NCI-H2107 treated with DMSO at 0.1 percent for 48 hours (cell line): ENCODE measurements at regions not wholly inside any gene's neighbourhood (a gene's known extent, or its start where the extent isn't known, plus 50 kb on each side); places are given as distances from the start of the nearest gene placed in this dataset.

Experiments
- DNase-seq: peaks from one replicate; lab custom pipeline; 2025; ENCODE audit not compliant: unreplicated experiment; lab: John Stamatoyannopoulos, UW

DNA sequence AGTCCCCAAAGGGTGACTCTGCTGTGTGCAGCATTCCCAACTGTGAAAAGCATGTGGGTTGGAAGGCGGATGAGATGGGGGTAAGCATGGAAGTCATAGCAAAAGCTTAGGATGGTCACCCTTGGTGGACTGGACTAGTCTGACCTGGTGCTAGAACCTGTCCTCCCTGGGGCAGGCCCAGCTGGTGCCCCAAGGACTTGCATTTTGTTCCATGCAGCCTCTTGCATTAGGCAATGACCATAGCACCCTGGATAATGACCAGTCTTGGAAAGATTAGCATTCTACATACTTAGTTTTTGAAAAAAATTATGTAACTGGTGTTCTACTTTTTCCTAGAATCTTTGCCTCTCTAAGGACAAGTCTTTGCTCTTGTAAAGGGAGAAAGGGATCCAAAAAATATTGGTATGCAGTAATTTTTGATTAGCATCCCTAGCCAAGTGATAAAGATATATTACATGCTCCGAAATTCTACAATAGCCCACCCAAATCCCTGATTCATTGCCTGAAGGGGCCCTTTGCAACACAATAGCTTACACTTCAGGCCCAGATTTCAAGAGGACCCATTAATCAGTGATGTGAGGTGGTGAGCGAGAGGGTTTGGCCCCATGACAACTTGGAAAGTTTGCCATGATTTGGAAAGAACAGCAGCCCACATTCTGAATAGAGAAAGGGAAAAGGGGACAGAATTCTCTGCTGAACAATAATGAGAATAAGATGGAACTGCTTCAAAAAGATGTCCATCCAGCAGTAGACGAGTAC, 93.3 kb upstream of the CD180 start:
- DNase-seq, result no peak

DNA sequence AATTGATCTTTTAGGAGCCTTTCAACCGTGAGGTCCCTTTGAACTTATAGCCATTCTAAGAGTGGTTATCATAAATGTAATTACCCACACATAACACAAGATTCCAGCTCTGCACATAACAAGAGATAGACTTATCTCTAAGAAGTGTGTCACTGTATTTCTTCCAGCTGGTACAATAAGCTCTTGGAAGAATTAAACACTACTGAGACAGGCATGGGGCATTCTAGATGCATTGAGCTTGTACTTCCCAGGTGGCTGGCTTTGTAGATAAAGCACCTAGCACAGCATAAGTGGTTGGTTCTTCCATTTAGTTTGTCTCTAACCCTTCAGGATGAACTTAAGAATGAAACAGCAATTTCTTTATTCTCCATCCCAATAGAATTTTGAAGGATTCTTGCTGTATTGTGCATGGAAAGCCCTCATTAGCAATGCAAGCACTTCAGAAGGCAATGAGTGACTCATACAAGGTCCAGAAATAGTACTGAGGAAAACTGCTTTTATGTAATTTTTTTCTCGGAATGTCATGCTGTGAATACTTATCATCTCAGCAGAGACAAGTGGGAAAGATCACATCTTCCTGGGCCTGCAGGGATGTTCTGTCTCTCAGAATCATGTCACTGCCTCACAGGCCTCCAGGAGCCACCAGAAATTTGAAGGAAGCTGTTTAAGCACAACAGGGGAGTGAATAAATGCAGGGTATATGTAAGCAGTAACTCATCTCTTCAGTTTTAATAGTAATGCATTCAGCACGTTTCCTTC, 91.1 kb upstream of the CD180 start:
- DNase-seq, result no peak

DNA sequence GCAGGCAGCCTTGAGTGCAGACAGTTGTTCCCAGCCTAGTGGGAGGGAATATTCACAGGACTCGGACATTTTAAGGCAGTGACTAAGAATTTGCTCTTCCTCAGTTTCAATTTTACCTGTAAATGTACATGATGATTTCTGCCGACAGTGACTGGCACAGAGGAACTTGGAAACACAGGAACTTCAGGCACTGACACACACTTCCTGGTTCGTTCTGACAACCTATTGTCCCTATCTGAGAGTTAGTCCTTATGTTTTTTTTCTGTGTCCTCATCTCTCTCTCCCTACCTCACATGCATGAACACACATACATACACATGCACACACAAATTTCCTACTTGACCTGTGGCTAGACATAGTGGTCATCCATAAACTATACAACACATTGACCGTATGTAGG, 89.4 kb upstream of the CD180 start:
- no peak for DNase-seq

DNA sequence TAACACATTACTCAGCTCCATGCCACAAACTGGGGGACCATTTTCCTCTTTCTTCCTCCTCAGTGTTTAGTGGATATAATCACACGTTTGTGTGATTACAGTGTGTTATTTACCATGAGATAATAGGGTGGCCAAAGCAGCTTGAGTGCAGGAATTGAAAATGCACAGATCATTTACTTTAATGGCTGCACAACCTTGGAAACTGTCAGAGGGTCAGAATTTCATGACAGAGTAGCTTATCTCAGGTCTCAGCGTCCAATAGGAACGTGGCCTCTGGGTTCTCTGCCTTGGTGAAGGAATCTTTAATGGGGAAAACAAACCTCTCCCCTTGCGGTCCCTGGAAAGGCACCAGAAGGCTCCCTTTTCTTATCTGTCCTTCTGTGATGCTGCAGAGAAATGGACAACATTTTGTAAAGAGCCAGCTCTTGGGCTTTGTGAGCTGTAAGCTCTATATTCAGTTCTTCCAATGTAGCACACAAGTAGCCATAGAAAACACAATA, 87.4 kb upstream of the CD180 start:
- DNase-seq, result no peak

DNA sequence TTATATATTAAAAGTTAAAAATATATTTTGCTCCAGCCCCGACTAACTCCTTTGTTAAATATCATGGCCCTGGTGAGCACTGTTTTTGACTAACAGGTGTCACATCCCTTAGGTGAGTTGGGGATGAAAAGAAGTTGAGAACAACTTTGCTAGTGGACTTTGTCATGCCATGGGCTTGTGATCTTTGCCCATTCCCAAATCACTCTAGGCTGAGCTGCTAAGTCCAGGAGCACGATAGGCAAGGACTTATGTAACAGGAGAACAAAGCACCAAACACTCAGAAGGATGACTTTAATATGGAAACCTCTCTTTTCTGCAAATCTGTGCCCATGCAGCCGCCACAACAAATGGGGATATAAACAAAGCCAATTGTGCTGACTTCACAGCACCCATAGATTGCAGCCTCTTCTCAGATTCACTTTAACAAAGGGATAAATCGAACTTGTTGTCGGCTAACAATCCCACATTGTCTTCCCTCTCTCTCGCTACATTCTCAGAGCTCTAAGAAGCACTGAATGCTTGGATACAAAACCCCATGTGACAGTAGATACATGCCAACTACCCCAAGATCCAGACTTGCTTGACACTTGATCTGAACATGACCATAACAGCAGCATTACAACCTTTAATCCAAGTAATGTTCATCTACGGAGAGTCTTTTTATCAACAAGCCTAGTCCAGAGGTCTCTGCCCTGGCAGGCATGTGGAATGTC, 86.8 kb upstream of the CD180 start:
- no peak for DNase-seq

DNA sequence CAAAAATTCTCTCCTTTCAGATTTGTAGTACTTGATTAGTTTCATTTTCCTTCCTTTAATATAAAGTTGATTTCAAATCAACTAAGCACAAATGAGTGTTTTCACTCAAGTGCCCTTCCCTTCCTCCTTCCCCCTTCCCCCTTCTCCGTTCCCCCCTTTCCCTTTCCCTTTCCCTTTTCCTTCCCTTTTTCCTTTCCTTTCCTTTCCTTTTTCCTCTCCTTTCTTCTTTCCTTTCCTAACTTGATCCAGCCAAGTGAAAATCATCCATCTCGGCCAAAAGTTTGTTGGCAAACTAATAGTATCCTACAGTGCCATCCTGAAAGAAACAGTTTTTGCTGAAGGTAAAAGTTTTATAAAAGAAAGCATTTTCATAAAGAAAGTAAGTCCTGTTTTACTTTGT, 85.3 kb upstream of the CD180 start:
- no peak for DNase-seq

DNA sequence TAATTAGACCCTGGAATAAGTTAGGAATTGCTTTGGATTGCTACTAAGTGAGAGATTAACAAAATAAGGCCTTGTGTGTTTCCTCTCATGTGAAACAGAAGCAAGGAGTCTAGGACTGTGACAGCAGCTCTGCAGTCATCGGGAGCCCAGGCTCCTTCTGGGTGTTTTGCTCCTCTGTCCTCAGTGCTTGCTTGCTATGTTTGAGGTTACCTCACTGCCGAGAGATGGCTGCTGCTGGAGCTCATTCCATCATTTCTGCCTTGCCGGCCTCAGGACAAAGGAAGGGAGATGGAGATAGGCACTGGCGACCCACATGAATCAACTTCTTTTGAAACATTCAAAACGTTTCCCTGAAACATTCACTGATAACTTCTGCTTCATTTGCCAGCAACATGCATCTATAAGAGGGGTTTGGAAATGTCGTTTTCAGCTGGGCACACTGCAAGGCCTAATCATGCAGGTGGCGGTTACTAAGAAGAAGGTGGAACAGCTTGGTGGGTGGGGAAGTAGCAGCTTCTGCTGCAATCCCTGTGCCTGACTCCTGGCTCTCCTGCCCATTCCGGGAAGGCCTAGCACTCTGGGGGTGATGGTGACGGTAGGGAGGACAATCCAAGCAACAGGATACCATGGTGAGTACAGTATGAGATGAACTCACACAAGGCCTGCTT, 77.2 kb upstream of the CD180 start:
- DNase-seq, result no peak

DNA sequence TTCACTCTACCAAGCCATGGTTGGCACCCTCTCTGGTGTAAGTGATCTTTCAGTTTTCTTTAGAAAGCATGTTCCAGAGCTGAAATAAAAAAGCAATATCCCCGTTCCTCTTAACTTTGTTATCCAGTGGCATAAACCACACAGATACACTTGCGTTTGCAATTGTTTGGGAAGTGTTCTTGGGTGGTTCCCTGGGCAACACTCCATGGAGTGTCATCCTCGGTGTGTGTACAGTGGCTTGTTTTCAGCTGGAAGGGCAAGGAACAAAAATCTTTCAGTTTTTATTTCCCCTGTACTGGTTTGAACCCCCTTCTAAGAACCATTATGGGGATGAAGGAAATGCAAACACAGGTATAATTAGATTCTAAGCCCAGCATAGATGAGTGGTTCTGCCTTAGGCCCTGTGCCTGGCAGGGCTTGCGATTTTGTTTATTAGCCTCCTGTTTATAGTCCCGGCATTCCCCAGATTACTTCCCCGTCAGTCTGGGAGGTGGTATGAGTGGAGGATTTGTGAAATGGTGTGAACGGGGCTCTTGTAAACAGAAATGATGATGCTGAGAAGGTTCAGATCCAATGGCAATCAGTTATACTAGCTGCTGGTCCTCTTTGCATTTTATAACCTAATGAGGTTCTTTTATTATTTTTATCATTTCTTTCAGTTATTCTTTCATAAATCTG, 76.0 kb upstream of the CD180 start:
- no peak for DNase-seq

DNA sequence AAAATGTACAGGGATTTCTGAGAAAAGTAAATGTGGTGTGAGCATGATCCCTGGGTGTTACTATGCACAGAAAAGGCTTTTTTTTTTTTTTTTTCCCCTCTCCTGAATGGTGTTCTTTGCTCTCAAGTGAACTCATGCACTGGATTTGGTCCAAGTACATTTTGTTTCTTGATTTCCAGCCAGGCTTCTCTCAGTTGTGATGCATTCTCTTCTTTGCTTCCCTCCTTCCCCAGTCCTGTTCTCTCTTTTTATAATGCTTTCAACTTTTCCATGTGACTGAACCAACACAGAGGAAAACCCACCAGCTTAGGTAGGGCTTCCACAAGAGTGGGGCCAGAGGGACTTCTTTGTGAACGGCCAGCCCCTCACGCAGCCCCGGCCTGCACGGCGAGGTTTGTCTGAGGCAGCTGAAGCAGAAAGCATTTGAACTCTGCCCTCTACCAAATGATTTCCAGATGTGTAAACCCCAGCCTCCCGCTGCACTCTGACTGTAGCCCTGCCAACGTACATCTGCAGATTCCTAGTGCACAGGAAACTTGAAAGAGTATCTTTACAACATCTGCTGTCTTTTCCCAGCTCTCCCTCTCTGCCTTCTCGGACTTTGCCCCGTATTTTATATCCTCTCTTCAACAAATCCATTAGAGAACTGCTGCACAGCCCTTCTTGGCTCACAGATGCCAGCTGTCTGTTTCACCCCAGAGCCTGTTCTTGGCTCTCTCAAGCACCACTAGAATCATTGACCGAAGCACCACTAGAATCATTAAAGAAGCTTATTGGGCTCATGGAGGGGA, 71.8 kb upstream of the CD180 start:
- DNase-seq, result peak; percentile 11

DNA sequence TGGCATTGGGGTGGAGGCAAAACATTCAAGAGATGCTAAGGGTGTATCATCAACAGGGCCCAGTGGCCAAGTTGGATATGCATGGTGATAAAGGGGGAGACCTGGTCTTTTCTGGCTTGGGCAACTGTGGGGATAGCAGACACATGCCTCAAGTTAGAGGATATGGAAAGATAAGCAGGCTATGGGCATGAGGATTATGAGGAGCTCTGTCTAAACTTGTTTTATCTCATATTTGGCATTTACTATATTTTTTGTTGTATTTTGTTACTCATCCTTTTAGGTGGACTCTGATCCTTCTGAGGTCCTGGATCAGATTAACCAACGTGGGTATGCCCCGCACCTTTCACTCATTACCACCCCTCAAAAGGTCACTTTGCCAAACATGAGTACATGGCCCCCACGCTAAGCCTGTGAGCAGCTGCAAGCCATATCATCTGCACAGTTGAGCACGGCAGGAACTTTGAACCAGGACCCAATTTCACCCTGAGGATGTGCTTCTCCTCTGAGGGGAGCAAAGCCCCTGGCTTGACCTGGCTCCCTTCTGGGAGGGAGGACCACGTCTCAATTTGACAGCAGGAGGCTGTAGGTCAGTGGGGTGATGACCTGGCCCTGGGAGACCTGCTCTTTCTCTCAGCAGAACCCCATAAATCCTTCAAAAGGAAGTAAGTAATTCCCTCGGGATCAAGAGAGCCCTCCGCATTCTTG, 71.1 kb upstream of the CD180 start:
- no peak for DNase-seq

DNA sequence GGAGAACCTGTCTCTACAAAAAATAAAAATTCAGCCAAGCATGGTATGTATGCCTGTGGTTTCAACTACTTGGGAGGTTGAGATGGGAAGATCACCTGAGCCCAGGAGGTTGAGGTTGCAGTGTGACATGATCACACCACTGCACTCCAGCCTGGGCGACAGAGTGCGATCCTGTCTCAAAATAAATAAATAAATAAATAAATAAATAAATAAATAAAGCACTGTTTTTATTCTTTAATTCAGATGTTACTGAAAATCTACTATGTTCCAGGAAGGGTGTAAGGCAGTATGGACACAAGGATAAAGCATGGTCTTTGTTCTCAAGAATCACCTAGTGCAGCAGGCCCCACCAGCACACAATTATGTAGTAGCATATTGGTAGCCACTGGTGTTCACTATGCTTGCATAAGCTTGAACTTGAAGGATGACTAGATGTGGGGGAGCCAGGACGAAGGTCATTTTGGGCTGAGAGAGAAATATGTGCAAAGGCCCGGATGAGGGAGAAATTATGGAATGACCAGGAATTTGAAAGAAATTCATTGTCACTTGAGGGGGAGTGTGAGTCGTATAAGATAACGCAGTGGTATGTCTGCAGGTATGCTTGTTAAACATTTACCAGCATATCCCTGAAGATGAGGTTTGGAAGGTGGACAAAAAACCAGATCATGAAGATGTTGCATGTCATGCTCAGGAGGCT, 70.2 kb upstream of the CD180 start:
- no peak for DNase-seq

DNA sequence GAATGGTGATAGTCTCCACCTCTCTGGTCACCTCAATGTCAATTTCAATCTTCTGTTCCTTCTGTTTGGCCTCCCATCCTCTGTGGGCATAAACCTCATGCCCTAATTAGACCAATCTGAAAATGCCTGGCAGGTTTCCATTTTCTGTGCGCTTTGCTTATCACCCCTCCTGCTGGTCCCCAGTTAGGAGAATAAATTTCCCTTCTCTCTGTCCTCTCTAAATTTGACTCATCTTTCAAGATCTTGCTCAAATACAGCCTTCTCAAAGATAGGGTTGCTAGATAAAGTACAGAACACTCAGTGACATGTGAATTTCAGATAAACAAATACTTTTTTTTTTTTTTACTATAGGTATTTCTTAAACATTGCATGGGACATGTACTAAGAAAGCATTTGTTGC, 69.4 kb upstream of the CD180 start:
- no peak for DNase-seq

DNA sequence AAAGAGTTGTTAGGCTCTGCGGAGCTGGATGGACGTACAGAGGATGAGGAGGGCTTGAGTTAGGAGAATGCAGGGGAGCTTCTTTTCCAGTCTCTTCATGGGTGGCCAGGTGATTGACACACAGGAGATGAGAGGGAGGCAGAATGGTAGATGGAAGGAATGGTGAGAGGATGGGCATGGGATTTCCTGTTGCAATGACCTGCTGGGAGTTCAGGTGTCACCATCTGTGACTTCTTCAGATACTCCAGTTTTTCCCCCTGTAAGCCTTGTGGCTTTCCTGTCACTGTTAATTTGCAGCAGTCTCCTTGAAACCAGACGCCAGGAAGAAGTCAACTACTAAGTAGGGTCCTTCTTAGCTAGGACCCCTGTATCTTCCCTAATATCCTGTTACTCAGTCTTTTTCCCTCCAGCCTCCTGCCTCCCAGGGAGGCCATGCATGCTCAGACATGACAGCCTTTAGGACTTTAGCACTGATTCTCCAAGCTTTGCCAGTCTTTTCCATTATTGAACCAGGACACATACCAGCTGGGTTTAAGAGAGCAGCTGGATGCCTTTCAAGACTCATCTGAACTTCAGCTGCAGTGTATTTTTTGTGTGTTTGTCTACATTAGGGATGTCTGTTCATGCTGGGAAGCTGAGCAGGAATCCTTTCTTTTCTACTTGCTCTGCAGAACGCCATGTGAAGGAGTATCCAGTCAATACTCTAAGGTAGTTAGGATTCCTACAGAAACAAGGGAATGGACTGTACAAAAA, 67.2 kb upstream of the CD180 start:
- DNase-seq, result no peak

DNA sequence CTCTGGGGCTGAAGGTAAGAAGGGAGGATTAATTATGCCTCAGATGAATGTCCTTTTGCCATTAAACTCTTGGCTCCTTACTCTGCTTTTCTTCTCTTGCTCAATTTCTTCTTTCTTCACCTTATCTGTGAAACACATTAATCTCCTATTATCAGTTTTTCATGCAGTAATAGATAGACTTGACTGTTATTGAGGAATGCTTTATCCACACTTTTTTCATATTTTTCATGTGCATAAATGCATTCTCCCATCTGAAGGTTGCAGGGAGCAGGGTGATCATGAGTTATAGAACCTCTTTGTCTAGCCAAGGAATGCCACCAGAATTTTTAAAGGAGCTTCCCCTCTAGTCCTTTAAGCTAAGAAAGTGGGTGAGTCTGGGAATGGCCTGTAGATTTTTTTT, 66.4 kb upstream of the CD180 start:
- no peak for DNase-seq

DNA sequence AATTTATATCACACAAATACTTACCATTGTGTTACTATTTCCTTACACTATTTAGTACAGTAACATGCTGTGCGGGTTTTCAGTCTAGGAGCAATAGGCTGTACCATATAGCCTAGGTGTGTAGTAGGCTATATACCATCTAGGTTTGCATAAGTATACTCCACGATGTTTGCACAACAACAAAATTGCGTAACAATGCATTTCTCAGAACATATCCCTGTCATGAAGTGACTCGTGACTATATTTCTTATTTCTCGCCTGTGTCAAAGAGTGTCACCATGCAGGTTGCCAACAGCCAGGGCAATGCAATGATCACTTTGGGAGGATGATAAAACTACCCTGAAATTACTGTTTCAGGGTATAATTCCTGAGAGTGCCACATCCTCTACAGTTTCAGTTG, 65.6 kb upstream of the CD180 start:
- DNase-seq, result no peak

DNA sequence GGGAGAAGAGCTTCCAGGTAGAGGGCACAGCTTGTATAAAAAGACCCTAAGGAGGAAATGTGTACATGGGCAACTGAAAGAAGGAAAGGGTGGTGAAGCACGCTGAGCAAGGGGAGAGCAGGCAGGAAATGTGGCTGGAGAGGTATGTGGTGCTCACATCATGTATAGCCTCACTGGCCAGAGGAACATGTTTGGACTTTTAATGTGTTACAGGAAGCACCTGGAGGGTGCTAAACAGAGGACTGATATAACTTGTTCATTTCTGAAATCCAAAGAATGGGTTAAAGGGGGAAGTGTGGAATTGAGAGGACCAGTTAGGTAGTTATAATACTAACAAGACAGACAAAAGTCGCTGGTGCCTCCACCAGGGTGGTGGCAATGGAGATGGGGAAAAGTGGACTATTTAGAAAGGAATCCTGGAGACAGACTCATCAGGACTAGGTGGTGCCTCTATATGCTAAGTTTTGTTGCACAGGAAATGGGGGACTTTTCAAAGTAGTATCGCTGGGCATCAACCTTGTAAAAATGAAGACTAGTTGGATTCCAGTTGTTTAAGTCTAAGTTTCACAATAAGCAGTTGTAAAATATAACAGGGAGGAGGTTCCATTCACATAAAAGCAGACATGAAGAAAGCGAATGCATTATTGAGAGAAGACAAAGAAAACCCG, 63.1 kb upstream of the CD180 start:
- DNase-seq, result no peak

DNA sequence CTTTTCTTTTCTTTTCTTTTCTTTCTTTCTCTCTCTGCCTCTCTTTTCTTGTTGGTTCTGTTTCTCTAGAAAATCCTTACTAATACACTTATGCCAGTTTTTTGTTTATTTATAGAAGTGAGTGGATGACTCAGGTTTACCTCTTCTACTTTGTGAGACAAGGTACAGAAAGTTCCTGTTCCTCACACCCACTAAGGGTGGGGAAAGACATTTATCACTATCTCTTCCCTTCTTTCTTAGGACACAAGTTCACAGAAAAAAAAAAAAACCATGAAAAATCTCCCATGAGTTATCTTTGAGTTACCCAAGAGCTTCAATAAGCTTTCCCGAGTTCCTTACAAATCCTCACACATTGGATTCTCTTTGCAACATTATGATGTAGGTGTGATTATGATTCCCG, 60.9 kb upstream of the CD180 start:
- DNase-seq, result no peak

DNA sequence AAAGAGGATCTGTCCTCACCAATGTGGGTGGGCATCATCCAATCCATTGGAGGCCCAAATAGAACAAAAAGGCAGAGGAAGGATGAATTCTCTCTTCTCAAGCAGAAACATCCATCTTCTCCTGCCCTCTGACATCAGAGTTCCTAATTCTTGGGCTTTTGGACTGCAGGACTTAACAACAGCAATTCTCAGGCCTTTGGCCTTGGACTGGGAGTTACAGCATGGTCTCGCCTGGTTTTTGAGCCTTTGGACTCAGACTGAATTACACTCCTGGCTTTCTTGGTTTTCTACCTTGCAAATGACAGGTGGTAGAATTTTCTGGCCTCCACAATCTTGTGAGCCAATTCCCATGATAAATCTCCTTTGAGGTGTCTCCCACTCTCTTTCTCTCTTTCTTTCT, 60.5 kb upstream of the CD180 start:
- DNase-seq, result no peak
